ENCODE measurements at regions not wholly inside any gene's neighbourhood (a gene's known extent, or its start where the extent isn't known, plus 50 kb on each side); places are given as distances from the start of the nearest gene placed in this dataset.

- TF ChIP-seq CTCF (IDR thresholded peaks at IDR 0.05) (no peak), POLR2AphosphoS5 (IDR thresholded peaks at IDR 0.05) (no peak)
Observed at GRCh38 chr16:81179219-81179618, 59.3 kb upstream of the BCO1 start.

Data from prostate gland (tissue), 2 donors.